ENCODE measurements at regions not wholly inside any gene's neighbourhood (a gene's known extent, or its start where the extent isn't known, plus 50 kb on each side); places are given as distances from the start of the nearest gene placed in this dataset.
"Not testable (repeated sequence)": the region's sequence is repeated elsewhere in the genome, so short reads cannot be mapped to it uniquely, and the experiment has no call there.

- DNase-seq (ENCODE audit: low read depth): no peak
Measured at GRCh38 chr20:57106030-57106682, 160.3 kb downstream of the BMP7 start.

GRCh38 chr20:57106692-57107091 lies 159.7 kb downstream of the BMP7 start:
- no peak for DNase-seq (ENCODE audit: low read depth)

DNA sequence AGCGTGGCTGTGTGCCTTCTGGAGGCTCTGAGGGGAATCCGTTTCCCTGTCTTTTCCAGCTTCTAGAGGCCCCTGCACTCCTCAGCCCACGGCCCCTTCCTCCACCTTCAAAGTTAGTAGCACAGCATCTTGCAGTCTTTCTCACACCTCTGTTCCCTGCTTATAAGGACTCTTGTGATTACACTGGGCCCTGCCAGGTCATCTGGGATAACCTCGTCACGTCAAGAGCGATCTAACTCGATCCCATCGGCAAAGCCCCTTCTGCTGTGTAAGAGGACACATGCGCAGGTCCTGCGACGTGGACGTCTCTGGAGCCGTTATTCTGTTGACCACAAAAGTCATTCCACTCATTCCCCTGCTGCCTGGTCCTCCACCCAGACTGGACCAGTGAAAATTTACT lies 159.2 kb downstream of the BMP7 start:
- DNase-seq (ENCODE audit: low read depth): no peak

DNA sequence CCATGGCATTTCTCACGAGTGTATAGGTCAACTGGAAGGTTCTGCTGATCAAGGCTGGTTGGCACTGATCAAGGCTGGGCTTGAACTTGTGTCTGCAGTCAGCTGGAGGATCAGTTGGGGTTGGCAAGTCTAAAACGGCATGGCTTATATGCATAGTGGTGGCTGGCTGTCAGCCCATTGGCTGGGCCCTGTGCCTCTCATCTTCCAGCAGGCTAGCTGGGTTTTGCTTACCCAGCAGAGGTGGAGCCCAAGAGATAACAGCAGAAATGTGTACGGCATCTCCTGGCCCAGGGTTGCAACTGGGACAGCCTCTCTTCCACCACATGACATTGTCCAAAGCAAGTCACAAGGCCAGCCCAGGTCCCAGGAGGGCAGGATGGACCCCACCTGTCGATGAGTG lies 158.2 kb downstream of the BMP7 start:
- DNase-seq (ENCODE audit: low read depth): no peak

GRCh38 chr20:57108742-57109570 lies 157.5 kb downstream of the BMP7 start:
- no peak for DNase-seq (ENCODE audit: low read depth)

DNA sequence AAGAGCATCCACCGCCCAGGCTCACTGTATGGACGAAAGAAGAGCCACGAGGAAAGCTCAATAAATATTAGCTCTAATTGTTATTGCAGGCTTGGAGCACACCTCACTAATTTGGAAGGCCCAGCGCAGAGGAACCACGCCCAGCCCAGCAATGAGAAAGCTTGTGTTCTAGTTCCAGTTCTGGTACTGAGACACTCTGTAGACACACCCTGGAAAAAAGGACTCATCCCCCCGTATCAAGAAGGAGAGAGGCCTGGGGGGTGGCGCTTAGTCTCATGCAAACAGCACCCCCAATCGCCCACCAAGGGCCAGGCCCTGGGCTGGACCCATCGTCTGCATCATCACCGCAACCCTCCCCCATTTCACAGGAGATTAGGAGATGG lies 156.9 kb downstream of the BMP7 start:
- no peak for DNase-seq (ENCODE audit: low read depth)

DNA sequence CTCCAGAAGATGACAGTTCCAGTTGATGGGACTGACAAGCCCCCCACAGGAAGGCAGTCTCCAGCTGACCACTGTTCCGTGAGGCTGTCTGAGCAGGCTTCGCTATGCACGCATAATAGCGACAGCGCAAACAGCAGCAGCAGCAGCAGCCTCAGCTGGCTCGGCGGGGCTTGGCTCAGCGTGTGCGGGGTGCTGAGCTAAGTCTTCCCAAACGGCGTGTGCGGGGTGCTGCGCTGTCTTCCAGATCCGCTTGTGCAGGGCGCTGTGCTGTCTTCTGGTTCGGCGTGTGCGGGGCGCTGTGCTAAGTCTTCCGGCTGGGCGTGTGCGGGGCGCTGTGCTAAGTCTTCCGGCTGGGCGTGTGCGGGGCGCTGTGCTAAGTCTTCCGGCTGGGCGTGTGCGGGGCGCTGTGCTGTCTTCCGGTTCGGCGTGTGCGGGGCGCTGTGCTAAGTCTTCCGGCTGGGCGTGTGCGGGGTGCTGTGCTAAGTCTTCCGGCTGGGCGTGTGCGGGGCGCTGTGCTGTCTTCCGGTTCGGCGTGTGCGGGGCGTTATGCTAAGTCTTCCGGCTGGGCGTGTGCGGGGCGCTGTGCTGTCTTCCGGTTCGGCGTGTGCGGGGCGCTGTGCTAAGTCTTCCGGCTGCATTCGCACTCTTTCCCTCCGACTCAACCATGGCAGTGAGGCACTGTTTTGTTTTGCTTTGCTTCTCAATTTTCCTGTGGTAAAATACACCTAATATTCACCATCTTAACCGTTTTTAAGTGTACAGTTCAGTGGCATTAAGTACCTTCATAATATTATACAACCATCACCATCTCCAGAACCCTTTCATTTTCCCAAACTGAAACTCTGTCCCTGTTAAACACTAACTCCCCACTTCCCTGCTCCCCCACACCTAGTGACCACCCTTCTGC lies 156.1 kb downstream of the BMP7 start:
- not testable (repeated sequence) for DNase-seq (ENCODE audit: low read depth)

GRCh38 chr20:57111028-57111373 lies 155.4 kb downstream of the BMP7 start:
- DNase-seq (ENCODE audit: low read depth): no peak

DNA sequence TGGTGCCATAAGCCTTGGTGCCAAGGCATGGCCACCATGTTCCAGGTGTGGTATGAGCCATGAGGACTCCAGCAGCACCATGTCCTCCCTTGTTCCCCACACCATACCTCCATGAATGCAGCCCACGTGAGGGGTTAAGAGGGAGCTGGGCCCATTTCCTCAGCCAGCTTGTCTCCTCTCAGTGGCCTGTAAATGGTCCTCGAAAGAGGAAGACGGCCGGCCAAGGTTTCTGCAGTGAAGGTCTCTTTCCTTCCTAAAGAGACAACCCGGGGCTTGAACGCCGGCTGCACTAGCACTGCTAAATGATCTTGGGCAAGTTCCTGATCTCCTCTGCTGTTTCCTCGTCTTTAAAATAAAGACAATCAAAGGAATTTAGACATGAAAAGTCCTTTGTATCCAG lies 154.0 kb downstream of the BMP7 start:
- no peak for DNase-seq (ENCODE audit: low read depth)

DNA sequence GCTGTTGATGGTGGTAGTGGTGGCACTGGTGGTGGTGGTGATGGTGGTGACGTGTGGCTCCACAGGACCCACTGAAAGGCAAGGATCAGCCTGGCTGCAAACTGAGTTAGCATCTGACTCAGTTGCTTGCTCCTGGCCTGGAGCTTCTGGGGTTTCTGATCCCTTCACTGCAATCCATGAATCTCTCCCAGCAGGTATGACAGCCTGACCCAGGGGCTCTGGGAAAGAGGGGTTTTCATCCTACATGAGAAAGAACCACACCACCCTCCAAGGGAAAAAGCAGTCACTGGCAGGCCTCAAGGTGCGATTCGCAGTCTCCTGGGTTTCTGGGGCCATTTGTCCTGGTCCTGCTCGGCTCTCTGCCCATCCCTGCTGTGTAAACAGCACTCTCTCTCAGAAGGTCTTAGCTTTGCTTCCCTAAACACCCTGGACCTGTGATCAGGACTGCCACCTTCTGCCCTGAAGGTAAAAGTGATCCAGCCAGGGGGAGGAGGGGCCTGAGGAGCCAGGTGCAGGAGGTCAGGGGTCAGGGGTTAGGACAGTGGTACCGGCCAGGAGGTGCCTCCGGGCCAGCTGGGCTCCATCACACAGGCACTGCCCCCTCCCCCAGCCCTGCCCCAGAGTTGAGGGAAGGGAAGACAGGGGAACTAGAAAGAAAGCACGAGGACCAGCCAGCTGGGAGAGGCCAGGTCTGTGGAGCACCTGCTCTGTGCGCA lies 152.0 kb downstream of the BMP7 start:
- no peak for DNase-seq (ENCODE audit: low read depth)

- DNase-seq (ENCODE audit: low read depth): no peak
Measured at GRCh38 chr20:57117296-57117695, 149.1 kb downstream of the BMP7 start.

- no peak for DNase-seq (ENCODE audit: low read depth)
Measured at GRCh38 chr20:57118107-57118769, 148.2 kb downstream of the BMP7 start.
